HepG2 (cell line): ENCODE measurements at regions not wholly inside any gene's neighbourhood (a gene's known extent, or its start where the extent isn't known, plus 50 kb on each side); places are given as distances from the start of the nearest gene placed in this dataset.

ENCODE experiments used
- CHD4 ChIP-seq: fragments of 200-600 bp; sonication (generic); IDR thresholded peaks from 2 replicates; pipeline ENCODE4 v1.7.0; 2017; ENCODE audit warnings: mild to moderate bottlenecking, low read length, borderline replicate concordance
- GZF1 ChIP-seq: sonication (generic); formaldehyde crosslinking; IDR thresholded peaks from 2 replicates; pipeline ENCODE4 v1.5.1; 2020; ENCODE audit warnings: mild to moderate bottlenecking, missing genetic modification reagents
- HDAC6 ChIP-seq: fragments of 200-600 bp; sonication (generic); IDR thresholded peaks from 2 replicates; pipeline ENCODE4 v1.7.0; 2017; ENCODE audit warnings: mild to moderate bottlenecking, antibody characterized with exemption, low read length, low read depth
- KAT8 ChIP-seq: IDR thresholded peaks from 2 replicates; pipeline ENCODE4 v1.6.1; 2016; ENCODE audit warnings: missing genetic modification reagents, missing compliant biosample characterization
- MEIS1 ChIP-seq: sonication (generic); formaldehyde crosslinking; IDR thresholded peaks from 2 replicates; pipeline ENCODE4 v1.9.0; 2021; ENCODE audit warnings: mild to moderate bottlenecking, missing genetic modification reagents, moderate library complexity, borderline replicate concordance
- NFE2L2 ChIP-seq: fragments of 150-350 bp; IDR thresholded peaks from 2 replicates; pipeline ENCODE4 v1.6.1; 2014; ENCODE audit warnings: low read length
- NFIB ChIP-seq: sonication (generic); formaldehyde crosslinking; IDR thresholded peaks from 2 replicates; pipeline ENCODE4 v1.9.0; 2021; ENCODE audit warnings: missing genetic modification reagents, mild to moderate bottlenecking, borderline replicate concordance
- REPIN1 ChIP-seq: sonication (generic); formaldehyde crosslinking; IDR thresholded peaks from 2 replicates; pipeline ENCODE4 v1.8.0; 2022; ENCODE audit warnings: missing genetic modification reagents, low read depth, mild to moderate bottlenecking, borderline replicate concordance
- SP140L ChIP-seq: sonication (generic); formaldehyde crosslinking; IDR thresholded peaks from 2 replicates; pipeline ENCODE4 v1.4.0; 2020; ENCODE audit warnings: missing genetic modification reagents, borderline replicate concordance
- SP5 ChIP-seq: IDR thresholded peaks from 2 replicates; pipeline ENCODE4 v1.6.1; 2016; ENCODE audit warnings: low read depth, borderline replicate concordance
- ZBTB3 ChIP-seq: sonication (generic); formaldehyde crosslinking; IDR thresholded peaks from 2 replicates; pipeline ENCODE4 v1.4.0; 2020; ENCODE audit warnings: low read depth, mild to moderate bottlenecking, moderate library complexity, missing genetic modification reagents, borderline replicate concordance
- ZIK1 ChIP-seq: sonication (generic); formaldehyde crosslinking; IDR thresholded peaks from 2 replicates; pipeline ENCODE4 v1.5.0; 2020; ENCODE audit warnings: mild to moderate bottlenecking, low read depth, missing genetic modification reagents, borderline replicate concordance
- ZKSCAN5 ChIP-seq: sonication (generic); formaldehyde crosslinking; IDR thresholded peaks from 2 replicates; pipeline ENCODE4 v1.5.1; 2020; ENCODE audit warnings: mild to moderate bottlenecking, missing genetic modification reagents
- ZNF33B ChIP-seq: sonication (generic); formaldehyde crosslinking; IDR thresholded peaks from 2 replicates; pipeline ENCODE4 v1.5.1; 2020; ENCODE audit warnings: mild to moderate bottlenecking, missing genetic modification reagents
- ZNF446 ChIP-seq: sonication (generic); formaldehyde crosslinking; IDR thresholded peaks from 2 replicates; pipeline ENCODE4 v1.5.0; 2020; ENCODE audit warnings: mild to moderate bottlenecking, missing genetic modification reagents
- ZNF460 ChIP-seq: sonication (generic); formaldehyde crosslinking; IDR thresholded peaks from 2 replicates; pipeline ENCODE4 v1.5.1; 2020; ENCODE audit warnings: missing genetic modification reagents, mild to moderate bottlenecking, borderline replicate concordance
- ZNF484 ChIP-seq: sonication (generic); formaldehyde crosslinking; IDR thresholded peaks from 2 replicates; pipeline ENCODE4 v1.5.1; 2020; ENCODE audit warnings: mild to moderate bottlenecking, low read depth, missing genetic modification reagents, borderline replicate concordance
- TF ChIP-seq, protein P1 (sequence below): sonication (generic); formaldehyde crosslinking; IDR thresholded peaks from 2 replicates; pipeline ENCODE4 v1.8.0; 2022; ENCODE audit warnings: mild to moderate bottlenecking, missing genetic modification reagents
- TF ChIP-seq, protein P2 (sequence below): sonication (generic); formaldehyde crosslinking; IDR thresholded peaks from 2 replicates; pipeline ENCODE4 v1.4.0; 2020; ENCODE audit warnings: missing genetic modification reagents
- TF ChIP-seq, protein P3 (sequence below): sonication (generic); formaldehyde crosslinking; IDR thresholded peaks from 2 replicates; pipeline ENCODE4 v1.4.0; 2020; ENCODE audit warnings: missing genetic modification reagents
- TF ChIP-seq, protein P4 (sequence below): sonication (generic); formaldehyde crosslinking; IDR thresholded peaks from 2 replicates; pipeline ENCODE4 v1.8.1; 2023; ENCODE audit warnings: missing genetic modification reagents, inconsistent platforms, borderline replicate concordance
- TF ChIP-seq, protein P5 (sequence below): IDR thresholded peaks from 2 replicates; pipeline ENCODE4 v1.6.1; 2018; ENCODE audit warnings: missing genetic modification reagents, mild to moderate bottlenecking, missing compliant biosample characterization
- TF ChIP-seq, protein P6 (sequence below): sonication (generic); formaldehyde crosslinking; IDR thresholded peaks from 2 replicates; pipeline ENCODE4 v1.8.0; 2022; ENCODE audit warnings: low read depth, missing genetic modification reagents

DNA sequence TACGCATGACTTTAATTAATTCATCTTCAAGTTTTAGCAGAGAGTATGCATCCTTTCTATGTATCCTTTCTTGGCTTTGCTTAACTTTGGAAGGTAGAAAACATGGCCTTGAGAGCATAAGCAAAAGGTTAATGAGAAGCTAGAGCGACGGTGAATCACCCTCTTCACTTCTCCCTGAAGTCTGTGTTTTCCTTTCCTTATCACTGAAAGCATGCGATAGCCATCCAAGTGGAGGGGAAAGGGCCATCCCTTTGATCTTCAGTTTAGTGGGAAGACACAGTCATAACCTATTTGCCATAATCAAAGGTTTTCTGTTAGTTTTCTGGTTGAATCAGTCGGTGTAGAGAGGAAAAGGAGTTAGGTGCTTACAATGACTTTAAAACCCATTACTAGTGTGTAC lies 354.0 kb upstream of the ROBO2 start (continued):
- TF ChIP-seq, protein P1, sequence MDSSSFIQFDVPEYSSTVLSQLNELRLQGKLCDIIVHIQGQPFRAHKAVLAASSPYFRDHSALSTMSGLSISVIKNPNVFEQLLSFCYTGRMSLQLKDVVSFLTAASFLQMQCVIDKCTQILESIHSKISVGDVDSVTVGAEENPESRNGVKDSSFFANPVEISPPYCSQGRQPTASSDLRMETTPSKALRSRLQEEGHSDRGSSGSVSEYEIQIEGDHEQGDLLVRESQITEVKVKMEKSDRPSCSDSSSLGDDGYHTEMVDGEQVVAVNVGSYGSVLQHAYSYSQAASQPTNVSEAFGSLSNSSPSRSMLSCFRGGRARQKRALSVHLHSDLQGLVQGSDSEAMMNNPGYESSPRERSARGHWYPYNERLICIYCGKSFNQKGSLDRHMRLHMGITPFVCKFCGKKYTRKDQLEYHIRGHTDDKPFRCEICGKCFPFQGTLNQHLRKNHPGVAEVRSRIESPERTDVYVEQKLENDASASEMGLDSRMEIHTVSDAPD (CRISPR knock-in tag), result 0 out of 2 replicates have a peak, but pooled peaks have one; percentile 67
- TF ChIP-seq, protein P2, sequence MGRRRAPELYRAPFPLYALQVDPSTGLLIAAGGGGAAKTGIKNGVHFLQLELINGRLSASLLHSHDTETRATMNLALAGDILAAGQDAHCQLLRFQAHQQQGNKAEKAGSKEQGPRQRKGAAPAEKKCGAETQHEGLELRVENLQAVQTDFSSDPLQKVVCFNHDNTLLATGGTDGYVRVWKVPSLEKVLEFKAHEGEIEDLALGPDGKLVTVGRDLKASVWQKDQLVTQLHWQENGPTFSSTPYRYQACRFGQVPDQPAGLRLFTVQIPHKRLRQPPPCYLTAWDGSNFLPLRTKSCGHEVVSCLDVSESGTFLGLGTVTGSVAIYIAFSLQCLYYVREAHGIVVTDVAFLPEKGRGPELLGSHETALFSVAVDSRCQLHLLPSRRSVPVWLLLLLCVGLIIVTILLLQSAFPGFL (CRISPR knock-in tag), result no peak
- TF ChIP-seq, protein P3, sequence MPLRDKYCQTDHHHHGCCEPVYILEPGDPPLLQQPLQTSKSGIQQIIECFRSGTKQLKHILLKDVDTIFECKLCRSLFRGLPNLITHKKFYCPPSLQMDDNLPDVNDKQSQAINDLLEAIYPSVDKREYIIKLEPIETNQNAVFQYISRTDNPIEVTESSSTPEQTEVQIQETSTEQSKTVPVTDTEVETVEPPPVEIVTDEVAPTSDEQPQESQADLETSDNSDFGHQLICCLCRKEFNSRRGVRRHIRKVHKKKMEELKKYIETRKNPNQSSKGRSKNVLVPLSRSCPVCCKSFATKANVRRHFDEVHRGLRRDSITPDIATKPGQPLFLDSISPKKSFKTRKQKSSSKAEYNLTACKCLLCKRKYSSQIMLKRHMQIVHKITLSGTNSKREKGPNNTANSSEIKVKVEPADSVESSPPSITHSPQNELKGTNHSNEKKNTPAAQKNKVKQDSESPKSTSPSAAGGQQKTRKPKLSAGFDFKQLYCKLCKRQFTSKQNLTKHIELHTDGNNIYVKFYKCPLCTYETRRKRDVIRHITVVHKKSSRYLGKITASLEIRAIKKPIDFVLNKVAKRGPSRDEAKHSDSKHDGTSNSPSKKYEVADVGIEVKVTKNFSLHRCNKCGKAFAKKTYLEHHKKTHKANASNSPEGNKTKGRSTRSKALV (CRISPR knock-in tag), result no peak
- TF ChIP-seq CHD4, result no peak
- TF ChIP-seq NFIB (CRISPR knock-in tag), result no peak
- no peak for TF ChIP-seq ZNF446
- TF ChIP-seq SP5, result peak; percentile 63; the same call in 1 of the 2 replicates
- TF ChIP-seq, protein P4, sequence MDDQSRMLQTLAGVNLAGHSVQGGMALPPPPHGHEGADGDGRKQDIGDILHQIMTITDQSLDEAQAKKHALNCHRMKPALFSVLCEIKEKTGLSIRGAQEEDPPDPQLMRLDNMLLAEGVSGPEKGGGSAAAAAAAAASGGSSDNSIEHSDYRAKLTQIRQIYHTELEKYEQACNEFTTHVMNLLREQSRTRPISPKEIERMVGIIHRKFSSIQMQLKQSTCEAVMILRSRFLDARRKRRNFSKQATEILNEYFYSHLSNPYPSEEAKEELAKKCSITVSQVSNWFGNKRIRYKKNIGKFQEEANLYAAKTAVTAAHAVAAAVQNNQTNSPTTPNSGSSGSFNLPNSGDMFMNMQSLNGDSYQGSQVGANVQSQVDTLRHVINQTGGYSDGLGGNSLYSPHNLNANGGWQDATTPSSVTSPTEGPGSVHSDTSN (CRISPR knock-in tag), result no peak
- no peak for TF ChIP-seq ZBTB3 (CRISPR knock-in tag)
- TF ChIP-seq ZIK1 (CRISPR knock-in tag), result no peak
- TF ChIP-seq SP140L (CRISPR knock-in tag), result no peak; the same call in 1 of the 2 replicates
- no peak for TF ChIP-seq ZNF484 (CRISPR knock-in tag)
- TF ChIP-seq NFE2L2, result no peak
- no peak for TF ChIP-seq ZNF33B (CRISPR knock-in tag)
- no peak for TF ChIP-seq ZNF460 (CRISPR knock-in tag)
- TF ChIP-seq GZF1 (CRISPR knock-in tag), result no peak
- TF ChIP-seq MEIS1 (CRISPR knock-in tag), result no peak
- peak; percentile 24; the same call in 1 of the 2 replicates for TF ChIP-seq REPIN1 (CRISPR knock-in tag)
- no peak for TF ChIP-seq KAT8
- TF ChIP-seq, protein P5, sequence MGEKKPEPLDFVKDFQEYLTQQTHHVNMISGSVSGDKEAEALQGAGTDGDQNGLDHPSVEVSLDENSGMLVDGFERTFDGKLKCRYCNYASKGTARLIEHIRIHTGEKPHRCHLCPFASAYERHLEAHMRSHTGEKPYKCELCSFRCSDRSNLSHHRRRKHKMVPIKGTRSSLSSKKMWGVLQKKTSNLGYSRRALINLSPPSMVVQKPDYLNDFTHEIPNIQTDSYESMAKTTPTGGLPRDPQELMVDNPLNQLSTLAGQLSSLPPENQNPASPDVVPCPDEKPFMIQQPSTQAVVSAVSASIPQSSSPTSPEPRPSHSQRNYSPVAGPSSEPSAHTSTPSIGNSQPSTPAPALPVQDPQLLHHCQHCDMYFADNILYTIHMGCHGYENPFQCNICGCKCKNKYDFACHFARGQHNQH (CRISPR knock-in tag), result no peak
- no peak for TF ChIP-seq ZKSCAN5 (CRISPR knock-in tag)
- TF ChIP-seq, protein P6, sequence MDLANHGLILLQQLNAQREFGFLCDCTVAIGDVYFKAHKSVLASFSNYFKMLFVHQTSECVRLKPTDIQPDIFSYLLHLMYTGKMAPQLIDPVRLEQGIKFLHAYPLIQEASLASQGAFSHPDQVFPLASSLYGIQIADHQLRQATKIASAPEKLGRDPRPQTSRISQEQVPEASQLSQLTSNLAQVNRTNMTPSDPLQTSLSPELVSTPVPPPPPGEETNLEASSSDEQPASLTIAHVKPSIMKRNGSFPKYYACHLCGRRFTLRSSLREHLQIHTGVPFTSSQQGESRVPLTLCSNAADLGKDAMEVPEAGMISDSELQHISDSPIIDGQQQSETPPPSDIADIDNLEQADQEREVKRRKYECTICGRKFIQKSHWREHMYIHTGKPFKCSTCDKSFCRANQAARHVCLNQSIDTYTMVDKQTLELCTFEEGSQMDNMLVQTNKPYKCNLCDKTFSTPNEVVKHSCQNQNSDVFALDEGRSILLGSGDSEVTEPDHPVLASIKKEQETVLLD, result no peak
- no peak for TF ChIP-seq HDAC6
